Parathyroid adenoma (tissue), 2 donors: ENCODE measurements at regions not wholly inside any gene's neighbourhood (a gene's known extent, or its start where the extent isn't known, plus 50 kb on each side); places are given as distances from the start of the nearest gene placed in this dataset.

Experiments used
- H2AFZ ChIP-seq: fragments of 300-600 bp; sonication (generic); one replicate; pipeline ENCODE4 v1.7.0; 2017; ENCODE audit warnings: antibody characterized with exemption, mild to moderate bottlenecking
- H3K27ac ChIP-seq: fragments of 300-600 bp; sonication (generic); one replicate; pipeline ENCODE4 v1.7.0; 2017
- H3K27me3 ChIP-seq: fragments of 300-600 bp; sonication (generic); one replicate; pipeline ENCODE4 v1.7.0; 2017; ENCODE audit warnings: low read length; ENCODE audit not compliant: control insufficient read depth, insufficient read depth
- H3K36me3 ChIP-seq: fragments of 300-600 bp; sonication (generic); one replicate; pipeline ENCODE4 v1.7.0; 2017; ENCODE audit warnings: low read length; ENCODE audit not compliant: control insufficient read depth, insufficient read depth
- H3K4me1 ChIP-seq: fragments of 300-600 bp; sonication (generic); one replicate; pipeline ENCODE4 v1.7.0; 2017; ENCODE audit warnings: control low read depth
- H3K4me2 ChIP-seq: fragments of 300-600 bp; sonication (generic); one replicate; pipeline ENCODE4 v1.7.0; 2017; ENCODE audit warnings: low read length
- H3K4me3 ChIP-seq: fragments of 300-600 bp; sonication (generic); one replicate; pipeline ENCODE4 v1.7.0; 2017; ENCODE audit warnings: low read depth, low read length
- H3K79me2 ChIP-seq: fragments of 300-600 bp; sonication (generic); one replicate; pipeline ENCODE4 v1.7.0; 2017; ENCODE audit warnings: control low read depth
- H3K9ac ChIP-seq: fragments of 300-600 bp; sonication (generic); one replicate; pipeline ENCODE4 v1.7.0; 2017; ENCODE audit warnings: mild to moderate bottlenecking
- H3K9me3 ChIP-seq: fragments of 300-600 bp; sonication (generic); one replicate; pipeline ENCODE4 v1.7.0; 2017; ENCODE audit warnings: low read length; ENCODE audit not compliant: control insufficient read depth
- TF ChIP-seq, protein P1 (sequence below): fragments of 300-600 bp; sonication (generic); IDR thresholded peaks from one replicate; pipeline ENCODE4 v1.7.0; 2017; ENCODE audit warnings: antibody characterized with exemption, mild to moderate bottlenecking
- donor health status: primary hyperparathyroidism.

DNA sequence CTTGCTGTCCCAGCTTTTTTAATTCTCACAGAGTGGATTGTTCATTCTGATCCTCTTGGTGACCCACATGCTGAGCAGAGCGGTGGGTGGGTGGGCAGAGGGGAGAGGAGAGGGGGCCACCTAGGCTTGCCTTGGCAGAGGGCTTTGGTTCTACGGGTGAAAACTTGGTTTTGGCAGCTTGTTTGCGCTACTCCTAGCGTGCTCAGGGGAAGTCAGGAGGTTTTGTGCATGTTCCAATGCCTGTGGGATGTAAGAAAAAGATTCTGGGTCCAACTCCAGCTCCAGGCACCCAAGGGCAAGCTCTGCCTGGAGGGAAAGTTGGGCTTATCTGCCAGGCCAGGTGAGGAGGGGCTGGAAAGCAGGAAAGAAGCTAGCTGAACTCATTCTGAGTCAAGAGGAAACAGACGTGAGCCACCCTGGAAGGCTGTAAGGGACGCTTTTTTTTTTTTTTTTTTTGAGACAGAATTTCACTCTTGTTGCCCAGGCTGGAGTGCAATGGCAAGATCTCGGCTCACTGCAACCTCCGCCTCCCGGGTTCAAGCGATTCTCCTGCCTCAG lies 169.1 kb downstream of the WSCD1 start:
- no peak overlapping the region for H3K4me3 ChIP-seq
- no peak overlapping the region for H3K9ac ChIP-seq
- no peaks in the 10 kb centered on the region for H3K36me3 ChIP-seq
- H3K79me2 ChIP-seq = no peaks in the 10 kb centered on the region
- no peaks in the 10 kb centered on the region for H3K4me1 ChIP-seq
- no peaks in the 10 kb centered on the region for H3K9me3 ChIP-seq
- no peak overlapping the region for H3K27ac ChIP-seq
- no peaks in the 10 kb centered on the region for H3K27me3 ChIP-seq
- no peak overlapping the region for H2AFZ ChIP-seq
- TF ChIP-seq, protein P1, sequence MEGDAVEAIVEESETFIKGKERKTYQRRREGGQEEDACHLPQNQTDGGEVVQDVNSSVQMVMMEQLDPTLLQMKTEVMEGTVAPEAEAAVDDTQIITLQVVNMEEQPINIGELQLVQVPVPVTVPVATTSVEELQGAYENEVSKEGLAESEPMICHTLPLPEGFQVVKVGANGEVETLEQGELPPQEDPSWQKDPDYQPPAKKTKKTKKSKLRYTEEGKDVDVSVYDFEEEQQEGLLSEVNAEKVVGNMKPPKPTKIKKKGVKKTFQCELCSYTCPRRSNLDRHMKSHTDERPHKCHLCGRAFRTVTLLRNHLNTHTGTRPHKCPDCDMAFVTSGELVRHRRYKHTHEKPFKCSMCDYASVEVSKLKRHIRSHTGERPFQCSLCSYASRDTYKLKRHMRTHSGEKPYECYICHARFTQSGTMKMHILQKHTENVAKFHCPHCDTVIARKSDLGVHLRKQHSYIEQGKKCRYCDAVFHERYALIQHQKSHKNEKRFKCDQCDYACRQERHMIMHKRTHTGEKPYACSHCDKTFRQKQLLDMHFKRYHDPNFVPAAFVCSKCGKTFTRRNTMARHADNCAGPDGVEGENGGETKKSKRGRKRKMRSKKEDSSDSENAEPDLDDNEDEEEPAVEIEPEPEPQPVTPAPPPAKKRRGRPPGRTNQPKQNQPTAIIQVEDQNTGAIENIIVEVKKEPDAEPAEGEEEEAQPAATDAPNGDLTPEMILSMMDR = no peak
- H3K4me2 ChIP-seq = no peak overlapping the region

DNA sequence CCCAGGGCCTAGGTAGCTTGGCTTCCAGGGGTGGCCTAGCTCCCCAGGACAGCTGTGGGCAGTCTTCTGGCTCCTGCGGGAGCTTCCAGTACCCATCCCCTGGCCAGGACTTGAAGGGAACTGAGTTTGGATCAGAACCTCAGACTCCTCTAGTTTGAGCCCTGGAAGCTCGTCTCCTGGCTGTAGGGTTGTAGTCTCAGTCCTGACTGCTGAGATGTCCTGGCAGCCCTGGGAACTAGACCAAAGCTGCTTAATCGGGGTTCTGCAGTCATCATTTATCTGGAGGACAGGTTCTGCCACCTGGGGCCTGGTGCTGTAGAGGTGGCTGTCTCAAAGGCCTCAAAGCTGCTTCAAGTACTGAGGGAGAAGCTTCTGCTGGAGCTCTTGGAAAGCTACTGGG lies 163.7 kb downstream of the WSCD1 start:
- Histone ChIP-seq H3K4me3 (no peak overlapping the region), H3K4me2 (no peak overlapping the region), H3K9ac (no peak overlapping the region), H3K27ac (no peak overlapping the region), H3K9me3 (no peaks in the 10 kb centered on the region), H3K36me3 (no peaks in the 10 kb centered on the region), H2AFZ (no peak overlapping the region), H3K4me1 (no peaks in the 10 kb centered on the region), H3K79me2 (no peaks in the 10 kb centered on the region), H3K27me3 (no peaks in the 10 kb centered on the region)
- TF ChIP-seq, protein P1 = no peak

DNA sequence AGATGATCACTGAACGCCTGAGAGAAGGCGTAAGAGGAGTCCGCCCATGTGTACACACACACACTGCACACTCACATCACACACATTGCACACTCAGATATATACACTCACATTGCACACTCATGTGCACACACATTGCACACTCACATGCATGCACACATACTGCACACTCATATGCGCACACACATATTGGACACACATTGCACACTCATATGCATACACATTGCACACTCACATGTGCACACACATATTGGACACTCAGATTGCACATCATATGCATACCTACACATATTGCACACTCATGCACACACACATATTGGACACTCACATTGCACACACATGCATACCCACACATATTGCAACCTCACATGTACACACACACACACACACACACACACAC lies 163.2 kb downstream of the WSCD1 start:
- H3K4me3 ChIP-seq = no peak overlapping the region
- no peaks in the 10 kb centered on the region for H3K79me2 ChIP-seq
- no peaks in the 10 kb centered on the region for H3K9me3 ChIP-seq
- H3K27ac ChIP-seq = no peak overlapping the region
- H3K4me1 ChIP-seq = no peaks in the 10 kb centered on the region
- no peaks in the 10 kb centered on the region for H3K36me3 ChIP-seq
- no peak overlapping the region for H3K9ac ChIP-seq
- H3K27me3 ChIP-seq = no peaks in the 10 kb centered on the region
- TF ChIP-seq, protein P1 = no peak
- H2AFZ ChIP-seq = no peak overlapping the region
- H3K4me2 ChIP-seq = no peak overlapping the region

DNA sequence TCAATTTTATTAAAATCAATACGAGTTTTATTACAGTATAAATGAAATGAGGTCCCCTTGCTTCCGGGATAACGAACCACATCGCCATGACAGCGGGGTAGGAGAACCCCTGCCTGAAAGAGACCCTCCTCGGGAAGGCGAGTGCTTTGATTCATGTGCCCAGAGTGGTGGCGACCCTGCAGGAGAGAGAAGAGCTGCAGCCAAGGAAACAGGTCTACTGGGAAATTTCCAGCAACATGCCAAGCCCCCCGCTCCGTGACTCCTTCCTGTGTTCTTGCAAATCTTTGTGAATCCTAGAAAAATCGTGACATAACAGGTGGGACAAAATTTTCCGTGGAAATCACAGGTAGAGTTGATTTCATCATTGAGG lies 162.5 kb downstream of the WSCD1 start:
- TF ChIP-seq, protein P1 = no peak
- H3K4me2 ChIP-seq = no peak overlapping the region
- no peaks in the 10 kb centered on the region for H3K4me1 ChIP-seq
- no peaks in the 10 kb centered on the region for H3K79me2 ChIP-seq
- no peak overlapping the region for H3K4me3 ChIP-seq
- no peaks in the 10 kb centered on the region for H3K27me3 ChIP-seq
- no peak overlapping the region for H3K27ac ChIP-seq
- H3K9me3 ChIP-seq = no peaks in the 10 kb centered on the region
- H2AFZ ChIP-seq = no peak overlapping the region
- H3K9ac ChIP-seq = no peak overlapping the region
- no peaks in the 10 kb centered on the region for H3K36me3 ChIP-seq
